GM18873 (cell line): ENCODE measurements at regions not wholly inside any gene's neighbourhood (a gene's known extent, or its start where the extent isn't known, plus 50 kb on each side); places are given as distances from the start of the nearest gene placed in this dataset.

ENCODE experiments used
- ATAC-seq: cut with Tn5 transposase; IDR thresholded peaks from one replicate; pipeline ENCODE4 v1.9.1; 2021; ENCODE audit warnings: mild to moderate bottlenecking, moderate library complexity, moderate number of reproducible peaks; ENCODE audit not compliant: unreplicated experiment, low FRiP score

DNA sequence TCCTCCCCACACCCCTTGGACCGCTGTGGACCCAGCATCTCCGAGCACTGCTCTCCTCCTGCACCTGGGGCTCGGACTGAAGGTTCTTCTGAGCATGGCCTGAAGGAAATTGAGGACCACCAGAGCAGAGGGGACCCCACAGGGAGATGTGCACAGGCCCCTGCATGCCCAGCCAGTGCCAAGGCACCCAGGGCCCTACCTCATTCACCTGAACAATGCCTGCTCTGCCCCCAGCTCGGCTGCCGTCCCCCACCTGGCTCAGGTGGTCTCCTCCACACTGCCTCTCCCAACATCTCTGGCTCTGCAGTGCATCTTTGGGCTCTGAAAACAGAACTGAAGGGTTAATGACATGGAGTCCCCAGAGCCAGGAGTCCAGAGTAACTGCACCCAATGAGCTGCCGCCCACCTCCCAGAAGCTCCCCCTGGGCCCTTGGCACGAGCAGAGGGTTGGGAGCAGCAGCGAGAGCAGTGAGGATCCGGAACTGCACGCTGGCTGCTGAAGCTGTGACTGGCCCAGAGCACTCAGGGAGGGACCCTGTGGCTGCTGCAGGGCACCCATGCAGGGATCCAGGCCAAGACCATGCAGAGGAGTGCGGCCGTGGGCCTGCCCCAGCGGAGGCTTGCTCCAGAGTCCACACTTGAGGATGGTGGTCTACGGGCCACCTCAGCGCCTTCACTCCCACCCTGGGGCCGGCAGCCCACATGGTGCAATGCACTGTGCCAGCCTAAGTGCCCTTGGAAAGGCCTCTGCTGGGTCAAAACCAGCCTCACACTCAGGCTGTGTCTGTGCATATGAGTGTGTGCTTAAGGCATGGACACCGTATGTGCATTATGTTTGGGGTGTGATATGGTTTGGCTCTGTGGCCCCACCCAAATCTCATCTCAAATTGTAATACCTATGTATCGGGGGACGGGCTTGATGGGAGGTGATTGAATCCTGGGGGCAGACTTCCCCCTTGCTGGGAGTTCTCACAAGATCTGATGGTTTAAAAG is 686.1 kb downstream of the TBC1D22A start:
- no peak for ATAC-seq

DNA sequence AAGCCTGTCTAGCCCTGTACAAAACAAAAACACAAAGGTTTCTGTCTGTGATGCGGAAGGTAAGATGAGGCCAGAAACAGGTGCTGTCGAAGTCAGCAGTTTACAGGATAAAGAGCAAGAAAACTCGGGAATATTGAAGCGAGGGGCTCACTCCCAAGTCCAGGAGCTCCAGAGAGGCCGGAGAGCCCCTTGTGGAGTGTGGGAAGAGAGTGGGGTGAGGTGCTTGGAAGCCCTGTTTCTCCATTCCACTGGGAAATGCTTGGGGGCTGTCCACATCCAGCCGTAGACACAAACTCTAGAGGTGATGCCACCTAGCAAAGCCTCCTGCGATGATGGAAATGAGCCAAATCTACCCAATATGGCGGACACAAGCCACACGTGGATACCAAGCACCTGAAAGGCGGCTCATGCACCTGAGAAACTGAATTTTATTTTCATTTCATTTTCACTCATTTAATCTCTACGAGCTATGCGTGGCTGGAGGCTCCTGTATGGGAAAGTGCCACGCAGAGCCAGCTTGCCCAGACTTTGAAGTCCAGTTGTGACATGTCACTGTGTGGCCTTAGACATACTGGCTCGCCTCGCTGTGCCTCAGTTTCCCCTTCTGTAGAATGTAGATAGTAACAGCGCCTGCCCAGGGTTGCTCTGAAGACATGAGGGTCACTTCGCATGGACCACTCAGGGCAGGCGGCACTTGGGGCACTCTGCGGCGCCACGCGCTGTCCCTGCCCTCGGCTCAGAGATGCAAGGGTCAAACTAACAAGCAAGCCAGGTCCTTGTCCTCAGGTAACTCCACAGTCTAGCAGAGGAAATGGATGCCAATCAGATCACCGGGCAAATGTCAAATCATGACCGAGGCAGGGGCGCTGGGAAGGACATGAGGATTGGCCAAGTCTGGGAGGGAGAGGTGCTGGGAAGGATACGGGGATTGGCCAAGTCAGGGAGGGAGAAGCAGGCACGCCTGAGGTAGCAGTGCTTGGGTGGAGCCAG is 684.7 kb downstream of the TBC1D22A start:
- no peak for ATAC-seq

DNA sequence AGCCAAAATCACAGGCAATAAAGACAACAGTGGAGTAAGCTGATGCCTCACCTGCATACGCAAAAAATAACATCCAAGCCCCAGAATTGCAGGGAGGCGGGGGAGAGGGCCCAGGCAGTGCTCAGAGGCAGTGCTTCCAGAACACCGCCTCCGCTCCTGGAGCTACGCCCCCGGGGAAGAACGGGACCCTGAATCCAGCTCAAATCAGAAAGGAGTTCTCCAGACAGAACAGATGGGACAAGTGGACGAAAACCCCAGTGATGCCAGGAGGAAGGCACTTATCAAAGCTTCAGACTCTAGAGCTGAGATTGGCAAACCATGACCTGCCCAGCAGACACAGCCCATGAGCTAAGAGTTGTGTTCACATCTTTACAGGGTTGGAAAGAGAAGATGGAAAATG is 683.9 kb downstream of the TBC1D22A start:
- no peak for ATAC-seq

DNA sequence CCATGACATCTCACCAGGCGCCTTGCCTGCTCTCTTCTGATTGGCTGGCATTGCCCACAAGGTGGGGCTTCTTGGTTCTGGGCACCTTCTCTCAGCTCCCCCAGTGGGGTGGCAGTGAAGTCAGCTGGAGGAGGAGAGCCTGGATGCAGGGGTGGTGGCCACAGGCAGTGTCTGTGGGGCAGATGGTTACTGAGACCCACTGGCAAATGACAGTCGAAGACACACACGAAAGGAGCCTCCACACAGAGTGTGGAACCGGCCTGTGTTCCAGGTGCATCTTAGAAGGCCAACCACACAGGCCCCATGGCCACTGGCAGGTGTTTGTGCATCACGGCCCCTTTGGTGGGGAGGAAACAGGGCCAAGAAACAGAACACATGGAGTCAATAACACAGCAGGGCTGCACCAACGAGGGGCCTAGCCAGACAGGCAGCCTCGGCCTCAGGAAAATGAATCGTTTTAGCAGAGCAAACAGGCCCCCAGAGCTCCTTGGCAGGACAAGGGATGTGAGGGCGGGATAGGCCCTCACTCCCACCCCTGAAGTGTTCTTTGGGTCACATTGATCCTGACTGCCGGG is 683.4 kb downstream of the TBC1D22A start:
- ATAC-seq = no peak

DNA sequence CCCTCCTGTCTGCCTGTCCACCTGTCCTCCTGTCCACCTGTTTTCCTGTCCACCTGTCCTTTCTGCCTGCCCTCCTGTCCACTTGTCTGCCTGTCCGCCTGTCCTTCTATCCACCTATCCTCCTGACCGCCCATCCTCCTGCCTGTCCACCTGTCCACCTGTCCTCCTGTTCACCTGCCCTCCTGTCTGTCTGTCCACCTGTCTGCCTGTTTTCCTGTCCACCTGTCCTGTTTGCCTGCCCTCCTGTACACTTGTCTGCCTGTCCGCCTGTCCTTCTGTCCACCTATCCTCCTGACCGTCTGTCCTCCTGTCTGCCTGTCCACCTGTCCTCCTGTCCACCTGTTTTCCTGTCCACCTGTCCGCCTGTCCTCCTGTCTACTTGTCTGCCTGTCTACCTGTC is 682.8 kb downstream of the TBC1D22A start:
- ATAC-seq = no peak

DNA sequence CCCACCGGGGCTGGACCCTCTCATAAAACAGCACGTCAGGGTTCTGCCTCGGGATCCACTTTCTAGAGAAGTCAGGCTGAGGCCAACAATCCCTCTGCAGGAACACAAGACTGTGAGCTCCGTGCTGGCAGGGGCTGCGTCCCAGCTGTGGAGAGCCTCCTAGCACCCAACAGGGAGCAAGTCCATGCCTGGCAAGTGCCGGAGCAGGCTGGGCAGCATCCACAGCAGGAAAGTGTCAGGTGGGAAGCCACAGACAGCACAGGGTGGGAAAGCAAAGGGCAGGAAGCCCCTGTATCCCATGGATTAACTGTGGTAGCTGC is 682.3 kb downstream of the TBC1D22A start:
- ATAC-seq = no peak

DNA sequence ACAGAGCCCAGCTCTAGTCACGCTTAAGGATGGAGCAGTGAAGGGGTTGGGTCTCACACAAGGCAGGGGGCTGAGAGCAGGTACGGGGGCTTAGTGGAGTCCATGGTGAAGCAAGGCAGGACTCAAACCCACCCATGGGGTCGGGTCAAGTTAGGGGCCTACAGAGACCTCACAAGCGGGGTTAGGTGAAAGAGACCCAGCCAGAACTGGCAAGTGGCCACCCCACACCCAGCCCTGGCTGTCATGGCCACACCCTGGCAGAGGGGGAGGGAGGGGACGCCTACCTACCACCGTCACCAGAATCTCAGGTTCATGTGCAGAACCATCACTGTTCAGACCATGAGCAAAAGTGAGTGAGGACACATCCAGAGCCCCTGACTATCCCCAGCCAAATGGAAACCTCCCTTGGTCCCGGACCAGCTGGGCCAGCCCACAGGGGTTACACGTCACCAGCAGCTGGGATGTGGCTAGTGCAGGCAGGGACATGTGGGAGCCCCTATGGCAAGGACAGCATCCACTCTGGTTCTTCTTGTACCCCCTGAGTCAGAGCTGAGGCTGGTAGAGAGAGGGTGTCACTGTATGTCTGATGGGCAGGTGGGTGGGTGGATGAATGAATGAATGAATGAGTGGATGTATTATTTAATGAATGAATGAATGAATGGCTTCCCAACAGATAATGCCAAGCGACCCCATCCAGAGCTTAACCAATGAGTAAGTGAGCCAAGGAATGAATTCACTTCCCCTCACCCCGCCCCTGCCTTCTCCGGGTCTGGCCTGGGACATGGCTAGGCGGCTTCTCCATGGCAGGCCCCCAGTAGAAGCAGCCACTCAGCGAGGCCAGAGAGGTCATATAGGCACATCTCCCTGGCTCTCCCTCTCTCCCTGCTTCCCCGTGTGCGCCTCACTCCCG is 681.6 kb downstream of the TBC1D22A start:
- no peak for ATAC-seq

DNA sequence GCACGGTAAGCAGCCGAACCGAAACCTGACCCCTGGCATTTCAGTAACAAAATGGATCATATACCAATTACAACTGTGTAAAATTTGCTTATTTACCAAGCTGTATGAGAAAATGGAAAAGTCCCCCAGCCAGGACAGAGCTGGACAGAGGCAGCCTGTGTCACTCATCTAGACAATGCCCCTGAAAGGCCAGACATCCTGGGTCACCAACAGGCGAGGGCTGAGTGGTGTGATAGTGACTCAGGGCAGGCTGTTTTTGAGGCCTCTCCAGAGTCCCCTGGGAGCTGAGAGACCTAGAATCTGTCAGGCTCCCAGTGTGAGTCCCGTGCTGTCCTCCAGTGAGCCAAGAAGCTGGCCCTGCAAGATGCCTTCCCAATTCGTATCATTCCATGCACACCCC is 680.4 kb downstream of the TBC1D22A start:
- ATAC-seq = no peak

DNA sequence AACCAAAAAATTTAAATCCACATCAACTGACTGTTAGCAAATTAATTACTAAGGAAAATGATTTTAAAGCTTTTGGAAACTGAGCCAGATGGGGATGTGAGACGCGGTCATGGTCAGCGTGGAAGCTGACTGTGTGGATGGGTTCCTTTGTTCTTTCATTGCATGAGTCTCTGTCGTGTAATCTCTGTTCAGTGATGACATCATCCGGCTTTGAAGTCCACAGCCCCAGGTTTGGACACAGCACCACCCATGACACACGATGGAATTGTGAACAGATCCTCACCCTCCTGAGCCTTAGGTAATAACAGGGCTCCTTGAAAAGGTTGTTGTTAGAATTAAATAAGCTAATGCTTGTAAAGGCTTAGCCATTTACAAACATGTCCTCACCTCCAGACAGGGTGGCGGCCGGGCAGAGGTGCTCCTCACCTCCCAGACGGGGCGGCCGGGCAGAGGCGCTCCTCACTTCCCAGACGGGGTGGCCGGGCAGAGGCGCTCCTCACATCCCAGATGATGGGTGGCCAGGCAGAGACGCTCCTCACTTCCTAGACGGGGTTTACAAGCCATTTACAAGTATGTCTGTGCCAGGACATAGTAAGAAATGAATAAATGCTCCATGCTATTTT is 677.3 kb downstream of the TBC1D22A start:
- ATAC-seq = no peak

DNA sequence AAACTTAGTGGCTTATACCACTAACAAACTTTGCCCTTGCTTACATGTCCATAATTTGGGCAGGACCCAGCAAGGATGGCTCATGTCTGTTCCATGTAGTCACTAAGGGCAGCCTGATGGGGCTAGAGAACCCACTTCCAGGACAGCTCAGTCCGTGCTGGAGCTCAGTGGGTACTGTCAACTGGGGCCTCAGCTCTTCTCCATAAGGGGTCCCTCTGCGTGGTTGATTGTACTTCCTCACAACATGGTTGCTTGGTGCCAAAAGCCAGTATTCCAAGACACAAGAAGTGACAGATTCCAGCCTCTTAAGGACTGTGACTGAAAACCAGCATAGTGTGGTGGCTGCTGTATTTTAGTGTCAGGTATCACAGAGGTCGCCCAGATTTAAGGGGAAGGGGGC is 675.2 kb downstream of the TBC1D22A start:
- no peak for ATAC-seq

DNA sequence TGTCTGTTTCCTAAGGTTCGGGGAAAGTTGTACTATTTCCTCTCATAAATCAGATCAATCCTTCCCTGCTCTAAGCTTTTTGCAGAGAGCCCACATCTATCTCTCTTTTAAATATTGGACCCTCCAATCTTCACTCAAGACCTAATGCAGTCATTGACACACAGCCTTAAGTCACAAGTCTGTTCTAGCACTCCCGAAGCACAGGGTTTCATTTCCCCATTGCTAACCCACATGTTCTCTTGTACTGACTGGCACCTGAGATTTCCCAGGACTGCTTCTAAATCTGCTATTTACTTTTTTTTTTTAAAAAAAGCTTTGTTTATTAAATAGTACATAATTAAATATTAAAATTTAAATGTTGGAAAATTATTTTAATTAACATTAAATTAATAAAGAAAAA is 674.7 kb downstream of the TBC1D22A start:
- ATAC-seq = no peak

DNA sequence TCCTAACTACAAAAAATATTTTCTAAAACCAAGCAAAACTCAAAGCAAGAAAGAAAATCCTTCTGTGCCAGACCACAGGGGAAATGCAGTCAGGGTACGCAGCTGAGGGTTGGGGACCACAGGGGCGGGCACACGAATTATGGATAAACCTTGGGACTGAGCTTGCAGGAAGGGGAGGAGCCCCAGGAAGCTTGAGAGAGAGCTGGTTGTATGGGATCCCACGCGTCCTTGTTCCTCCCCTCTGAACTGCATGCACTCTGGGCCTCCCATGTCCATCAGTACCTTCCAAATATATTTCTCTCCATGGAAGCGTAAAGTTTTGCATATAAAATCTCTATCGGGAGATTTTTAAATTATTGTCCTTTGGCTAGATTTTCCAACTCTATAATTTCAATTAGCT is 673.4 kb downstream of the TBC1D22A start:
- ATAC-seq = no peak

DNA sequence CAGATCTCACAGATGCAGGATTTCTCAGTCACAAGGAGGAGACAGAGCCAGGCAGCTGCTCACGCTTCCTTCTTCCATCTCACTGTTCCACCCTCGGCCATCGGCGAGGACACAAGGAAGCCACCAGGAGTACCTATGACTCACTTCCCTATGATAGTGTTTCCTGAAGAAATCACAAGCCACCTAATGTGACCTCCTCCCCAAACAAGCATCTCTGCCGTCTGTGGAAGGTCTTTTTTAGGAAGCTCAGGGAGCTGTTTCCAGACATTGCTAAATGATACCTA is 672.7 kb downstream of the TBC1D22A start:
- no peak for ATAC-seq

DNA sequence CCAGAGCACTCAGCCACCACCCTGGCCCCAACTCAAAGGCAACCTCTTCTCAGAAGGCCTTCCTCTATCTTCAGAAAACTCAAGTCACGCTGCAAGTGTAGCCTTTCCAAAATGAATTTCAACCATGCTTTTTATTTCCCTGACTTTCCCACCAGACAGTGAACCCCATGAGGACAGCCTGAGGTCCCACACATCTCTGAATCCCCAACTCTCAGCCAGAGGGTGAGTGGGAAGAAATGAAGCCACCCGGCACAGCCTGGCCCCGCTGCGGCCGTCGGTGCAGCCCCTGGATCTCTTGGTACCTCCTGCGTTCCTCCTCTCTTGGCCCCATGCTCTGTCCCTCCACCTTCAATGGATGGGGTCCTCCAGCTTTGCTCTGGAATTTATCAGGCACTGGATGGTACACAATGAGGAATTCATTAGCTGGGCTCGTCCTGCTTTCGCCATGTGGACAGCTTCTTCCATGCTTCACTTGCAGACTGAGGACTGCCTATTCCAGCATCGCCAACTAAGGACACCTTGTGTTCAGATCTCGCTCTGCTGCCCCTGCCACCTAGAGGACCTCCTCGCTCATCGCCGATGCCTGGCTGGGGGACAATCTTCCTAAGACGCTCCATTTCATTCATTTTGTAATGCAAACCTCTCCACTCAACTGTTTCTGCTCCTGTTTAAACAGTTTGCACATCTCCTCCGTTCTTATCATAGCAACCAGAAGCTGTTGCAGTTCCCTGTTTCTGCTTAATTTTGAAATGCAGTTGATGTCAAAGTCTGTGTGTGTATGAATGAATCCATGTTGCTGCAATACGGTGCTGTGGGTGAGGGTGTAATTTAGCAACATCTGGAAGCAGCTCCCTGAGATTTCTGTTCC is 672.1 kb downstream of the TBC1D22A start:
- no peak for ATAC-seq

DNA sequence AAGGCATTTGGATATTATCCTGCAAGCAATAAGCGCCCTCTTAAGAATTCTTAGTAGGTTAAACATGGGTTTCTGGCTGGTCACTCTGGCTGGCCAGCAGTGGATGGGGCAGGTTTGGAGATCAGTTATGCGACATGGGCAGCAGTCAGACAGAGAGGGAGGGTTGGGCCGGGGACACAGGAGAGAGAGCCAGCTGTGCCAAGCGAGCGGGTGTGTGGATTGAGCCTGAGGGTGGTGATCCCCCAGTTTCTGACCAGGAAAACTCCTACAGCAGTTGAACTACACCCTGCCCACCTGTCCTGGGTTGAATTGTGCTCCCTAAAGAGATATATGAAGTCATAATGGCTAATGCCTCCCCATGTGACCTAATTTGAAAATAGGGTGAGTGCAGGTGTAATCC is 671.2 kb downstream of the TBC1D22A start:
- no peak for ATAC-seq

DNA sequence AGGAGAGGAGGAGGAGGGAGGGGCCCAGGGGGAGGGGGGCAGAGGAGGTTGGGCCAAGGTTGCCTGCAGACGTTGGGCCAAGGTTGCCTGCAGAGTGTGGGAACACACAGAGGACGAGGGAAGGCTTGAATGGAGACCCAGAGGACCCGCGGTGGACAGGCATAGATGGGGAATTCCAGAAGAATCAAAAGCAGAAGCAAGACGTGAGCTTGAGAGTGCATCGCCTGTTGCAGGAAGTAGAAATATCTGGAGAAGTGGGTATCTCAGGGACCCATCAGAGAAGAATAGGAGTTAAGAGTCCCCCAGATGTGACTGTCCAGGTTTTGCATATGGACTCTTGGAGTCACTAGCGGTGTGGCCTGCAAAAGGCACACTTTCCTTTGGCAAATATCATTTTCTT is 670.2 kb downstream of the TBC1D22A start:
- no peak for ATAC-seq

DNA sequence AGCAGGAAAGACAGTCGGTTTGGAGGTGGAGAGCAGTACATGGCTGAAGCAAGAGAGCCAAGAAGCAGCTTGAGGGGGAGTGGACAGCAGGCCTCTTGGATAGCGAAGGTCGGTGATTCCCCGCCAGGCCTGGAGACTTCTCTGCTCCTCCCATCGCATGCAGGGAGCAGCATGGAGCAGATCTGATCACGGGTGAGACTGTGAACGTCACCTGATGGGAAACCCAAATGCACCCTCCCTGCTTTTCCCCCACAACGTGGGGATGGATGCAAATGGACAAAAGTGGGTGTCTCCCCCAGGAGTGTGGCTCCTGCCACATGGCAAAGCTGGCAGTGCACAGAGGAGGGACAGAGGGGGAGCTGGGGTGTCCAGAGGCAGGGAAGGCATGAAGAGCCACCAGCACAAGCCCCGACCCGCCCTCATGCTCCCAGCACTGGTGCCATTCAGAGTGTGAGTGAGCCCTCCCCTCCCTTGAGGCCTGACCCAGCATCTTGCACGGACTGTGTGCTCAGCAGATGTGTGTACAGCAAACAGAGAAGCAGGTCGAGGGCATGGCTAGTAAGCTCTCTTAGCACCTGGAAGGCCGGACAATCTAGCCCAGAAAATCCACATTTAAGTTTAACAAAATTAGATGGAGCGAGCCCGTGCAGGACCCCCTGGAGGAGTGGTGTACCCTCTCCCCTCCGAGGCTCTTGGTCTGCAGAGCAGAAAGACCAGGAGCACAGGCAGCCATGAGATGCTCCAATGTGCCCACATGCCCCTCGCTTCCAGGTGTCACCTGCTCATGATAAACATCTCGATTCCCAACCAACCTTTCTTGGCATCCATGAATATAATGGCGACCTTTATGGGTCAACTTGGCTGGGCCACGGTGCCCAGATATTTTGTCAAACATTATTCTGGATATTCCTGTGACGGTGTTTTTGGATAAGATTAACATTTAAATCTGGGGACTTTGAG is 661.7 kb downstream of the TBC1D22A start:
- no peak for ATAC-seq

DNA sequence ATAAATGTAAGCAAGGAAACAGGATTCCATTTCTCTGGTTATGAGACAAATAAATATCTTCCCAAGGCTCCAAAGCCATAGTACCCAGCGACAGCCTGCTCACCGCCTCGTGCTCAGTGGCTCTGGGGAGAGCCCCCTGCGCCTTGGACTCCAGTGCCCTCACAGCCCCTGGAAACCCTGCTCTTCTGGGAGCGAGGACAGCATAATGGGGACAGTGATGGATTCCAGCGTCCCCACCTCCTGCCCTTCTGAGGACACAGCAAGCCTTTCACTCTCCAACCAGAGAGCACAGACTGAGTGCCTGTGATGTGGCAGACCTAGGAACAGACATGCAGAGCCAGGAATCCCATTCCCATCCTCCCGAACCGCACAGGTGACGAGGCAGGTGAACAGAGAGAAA is 660.8 kb downstream of the TBC1D22A start:
- ATAC-seq = no peak
